Suppressor macrophage treated with lipopolysaccharide for 4 hours (primary cell): ENCODE measurements at regions not wholly inside any gene's neighbourhood (a gene's known extent, or its start where the extent isn't known, plus 50 kb on each side); places are given as distances from the start of the nearest gene placed in this dataset.
"Not testable (repeated sequence)": the region's sequence is repeated elsewhere in the genome, so short reads cannot be mapped to it uniquely, and the experiment has no call there.

Experiments used
- DNase-seq: peaks from one replicate; pipeline ENCODE4 v3.0.0-alpha.2; 2020

DNA sequence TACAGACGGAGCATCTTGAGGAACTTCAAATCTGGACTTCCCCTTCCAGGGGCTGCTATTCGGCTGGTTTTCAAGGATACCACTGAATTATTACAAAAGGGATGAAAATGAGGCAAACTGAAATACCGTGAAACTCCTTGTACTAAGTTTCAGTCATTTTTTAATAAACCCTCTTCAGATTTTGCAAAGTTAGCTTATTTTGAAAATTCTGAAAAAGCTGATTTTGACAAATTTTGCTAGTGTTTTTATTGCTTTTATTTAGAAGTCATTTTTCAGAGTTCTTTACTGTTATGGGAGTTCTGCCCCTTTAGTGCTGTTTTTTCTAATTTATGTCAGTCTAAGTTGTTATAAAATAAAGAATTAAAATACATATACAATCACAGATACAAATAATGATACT is 390.4 kb upstream of the VRK2 start:
- no peak for DNase-seq

DNA sequence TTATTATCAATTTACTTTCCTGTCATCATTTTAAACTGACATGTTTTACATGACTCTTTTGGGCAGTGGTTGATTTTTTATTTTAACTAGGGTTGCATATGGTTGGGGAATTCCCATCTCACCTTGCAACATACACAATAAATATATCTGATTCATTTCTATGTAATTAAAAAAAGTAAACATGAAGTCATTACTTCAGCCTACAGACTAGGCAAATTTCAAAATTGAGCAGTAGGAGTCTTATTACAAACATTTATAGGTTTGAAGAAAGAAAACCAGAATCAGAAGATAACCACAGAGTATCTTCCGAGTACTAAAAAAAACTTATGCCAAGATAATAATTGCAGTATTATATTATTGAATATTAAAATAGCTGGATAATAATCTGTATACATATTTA is 377.0 kb upstream of the VRK2 start:
- DNase-seq, result no peak

- DNase-seq, result no peak
Measured at GRCh38 chr2:57674025-57674424, 372.6 kb upstream of the VRK2 start.

DNA sequence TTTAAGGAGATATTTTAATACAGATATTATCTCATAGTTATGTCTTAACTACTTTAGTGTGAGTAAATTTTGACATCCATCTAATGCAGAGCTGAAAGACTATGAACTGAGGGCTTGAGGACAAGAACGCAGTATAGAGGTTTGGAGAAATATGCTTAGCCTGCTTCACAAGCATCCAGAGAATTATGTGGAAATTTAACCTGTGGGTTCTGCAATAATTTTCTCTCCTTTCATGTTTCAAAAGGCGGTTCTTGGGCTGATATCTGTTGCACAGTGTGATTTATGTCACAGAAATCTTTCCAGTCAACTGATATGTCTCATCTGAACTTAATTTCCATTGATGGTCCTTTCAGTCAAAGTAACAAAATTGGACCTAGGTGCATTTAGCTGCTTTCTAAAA is 371.9 kb upstream of the VRK2 start:
- DNase-seq, result no peak

DNA sequence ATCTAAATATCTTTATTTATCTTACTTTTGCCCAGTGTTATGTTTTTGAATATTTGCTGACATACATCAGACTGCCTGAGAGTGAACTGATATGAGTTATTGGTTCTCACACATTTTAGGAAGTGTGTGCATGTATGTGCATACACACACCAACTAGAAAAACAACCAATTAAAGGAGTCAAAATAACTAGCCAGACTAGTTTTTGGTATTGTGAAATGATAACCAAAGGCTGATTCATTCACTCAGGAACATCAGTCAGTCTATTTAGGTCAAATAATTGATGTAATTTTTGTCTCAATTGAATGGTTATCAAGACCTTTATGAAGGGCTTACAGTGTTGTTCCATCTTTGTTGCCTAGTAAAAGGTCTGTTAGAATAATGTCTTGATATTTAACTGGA is 369.3 kb upstream of the VRK2 start:
- DNase-seq, result no peak

DNA sequence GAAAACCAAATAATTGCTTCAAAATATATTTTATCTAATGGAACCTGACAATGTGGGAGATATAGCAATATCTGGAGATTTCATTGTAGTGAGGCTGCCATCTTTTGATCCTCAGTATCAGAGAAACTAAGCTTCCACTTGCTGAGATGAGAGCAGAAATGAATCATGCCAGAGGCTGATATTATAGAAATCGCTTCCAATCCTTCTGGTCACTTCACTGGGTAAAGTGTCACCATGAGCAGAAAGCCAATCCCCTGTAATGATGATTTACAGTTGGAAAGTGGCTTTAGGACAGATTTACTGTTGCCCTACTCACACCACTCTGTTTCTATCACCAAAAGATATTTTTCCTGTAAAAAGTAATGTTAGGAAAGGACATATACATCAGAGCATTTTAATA is 365.0 kb upstream of the VRK2 start:
- DNase-seq, result no peak

DNA sequence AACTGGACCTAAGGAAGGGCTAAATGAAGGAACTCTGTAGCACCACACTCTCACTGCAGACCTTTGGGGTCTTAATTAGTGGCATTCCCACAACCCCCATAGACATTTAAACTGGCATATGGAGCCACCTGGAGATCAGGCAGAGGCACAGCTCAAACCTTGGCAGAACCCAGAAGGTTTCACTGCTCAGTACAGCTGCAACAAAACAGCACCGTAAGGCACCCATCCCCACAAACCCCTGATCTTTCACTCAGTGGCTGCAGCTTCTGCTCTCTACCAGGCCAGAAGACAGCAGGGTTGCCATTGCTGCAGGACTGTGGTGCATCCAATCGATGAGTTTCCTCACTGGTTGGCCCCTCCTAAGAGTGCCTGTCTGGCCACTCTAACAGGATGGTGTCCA is 361.6 kb upstream of the VRK2 start:
- DNase-seq, result no peak

- no peak for DNase-seq
Measured at GRCh38 chr2:57692395-57692794, 354.2 kb upstream of the VRK2 start.

DNA sequence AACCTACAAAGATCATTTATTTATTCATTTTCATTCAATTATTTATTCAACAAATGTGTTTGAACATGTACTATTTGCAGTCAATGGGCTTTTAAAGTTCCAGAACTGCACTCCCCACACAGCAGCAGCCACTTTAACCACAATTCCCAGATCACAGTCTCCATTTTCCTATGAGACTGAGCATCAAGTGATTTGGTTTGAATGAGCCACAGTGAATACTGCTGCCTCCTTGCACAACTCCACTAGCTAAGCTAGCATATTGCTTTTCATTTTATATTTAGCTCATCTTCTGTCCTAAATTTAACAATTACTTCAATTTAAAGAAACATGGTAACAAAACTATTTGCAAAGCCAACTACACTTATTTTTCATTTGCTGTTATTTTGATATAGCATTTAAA is 353.4 kb upstream of the VRK2 start:
- DNase-seq, result no peak

DNA sequence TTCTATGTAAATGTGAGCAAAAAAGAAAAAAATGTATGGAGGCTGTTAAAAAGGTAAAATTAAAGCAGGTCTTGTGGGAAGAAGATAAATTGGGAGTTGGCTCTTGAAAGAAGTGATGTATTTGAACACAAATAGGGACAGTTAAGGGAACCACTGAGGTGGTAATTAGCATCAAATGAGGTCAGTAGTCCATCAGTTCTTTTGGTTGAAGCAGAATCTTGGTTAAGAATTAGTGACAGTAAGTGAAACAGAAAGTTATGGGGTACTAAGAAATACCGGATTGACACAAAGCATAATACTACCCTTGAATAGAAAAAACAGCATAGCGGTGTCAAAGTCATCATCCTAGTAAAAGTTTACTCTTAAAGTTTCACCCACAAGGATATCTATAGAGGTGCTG is 352.6 kb upstream of the VRK2 start:
- DNase-seq, result no peak

DNA sequence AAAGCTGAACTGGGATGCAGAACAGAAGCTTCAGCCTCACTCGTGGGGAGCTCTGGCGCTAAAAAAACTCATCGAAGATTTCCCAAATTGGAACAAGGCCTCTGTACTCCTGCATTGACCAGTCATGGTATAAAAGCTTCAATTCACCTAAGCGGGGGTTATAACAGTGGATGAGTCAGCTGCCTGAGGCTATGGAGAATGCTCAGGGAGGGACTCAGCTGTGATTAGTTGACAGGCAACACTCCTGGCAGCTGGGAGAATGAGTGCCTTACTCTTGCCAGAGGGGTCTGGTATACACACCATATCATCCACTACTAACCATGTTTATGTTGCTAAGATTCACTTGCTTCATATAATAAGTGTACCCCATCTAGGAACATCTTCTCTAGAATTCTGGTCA is 350.6 kb upstream of the VRK2 start:
- no peak for DNase-seq

DNA sequence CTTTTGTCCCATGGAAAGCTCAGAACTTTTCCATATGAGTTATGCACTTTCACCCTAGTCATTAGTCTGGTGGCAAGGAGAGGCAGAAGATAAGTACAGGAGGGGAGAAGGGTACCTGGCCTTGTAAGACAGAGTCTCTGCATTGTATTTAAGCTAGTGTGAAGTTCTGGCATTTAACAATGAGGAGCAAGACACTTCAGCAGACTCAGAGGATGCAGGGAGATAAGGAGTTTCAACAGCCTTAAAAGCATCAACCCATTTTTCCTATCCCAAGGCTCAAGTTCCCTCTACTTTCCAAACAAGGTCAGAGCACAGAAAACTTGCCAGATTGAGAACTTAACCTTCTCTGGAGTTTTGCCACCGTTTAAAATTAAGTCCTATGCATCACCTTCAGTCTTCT is 348.2 kb upstream of the VRK2 start:
- no peak for DNase-seq

DNA sequence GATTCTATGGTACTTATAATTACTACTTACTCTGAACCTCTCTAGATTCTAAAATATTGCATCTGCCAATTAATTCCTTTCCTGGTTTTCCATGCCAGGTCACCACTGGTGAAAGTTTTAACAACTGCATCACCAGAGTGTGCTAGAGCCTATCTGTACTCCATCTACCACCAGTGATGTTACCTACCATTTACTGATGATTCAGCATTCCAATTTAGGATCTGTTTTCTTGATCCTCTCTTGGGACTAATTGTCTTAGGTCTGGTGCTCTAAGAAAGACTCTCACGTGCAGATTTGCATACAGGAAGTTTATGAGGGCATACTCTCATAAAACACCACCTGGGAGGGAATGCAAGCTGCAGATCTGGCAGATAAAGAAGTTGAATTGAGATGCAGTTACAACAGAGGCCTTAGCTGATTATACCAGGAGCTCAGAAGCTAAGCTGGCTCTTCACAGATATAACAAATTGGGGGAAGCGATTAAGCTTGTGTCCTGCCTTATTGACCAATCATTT is 347.6 kb upstream of the VRK2 start:
- DNase-seq, result no peak

DNA sequence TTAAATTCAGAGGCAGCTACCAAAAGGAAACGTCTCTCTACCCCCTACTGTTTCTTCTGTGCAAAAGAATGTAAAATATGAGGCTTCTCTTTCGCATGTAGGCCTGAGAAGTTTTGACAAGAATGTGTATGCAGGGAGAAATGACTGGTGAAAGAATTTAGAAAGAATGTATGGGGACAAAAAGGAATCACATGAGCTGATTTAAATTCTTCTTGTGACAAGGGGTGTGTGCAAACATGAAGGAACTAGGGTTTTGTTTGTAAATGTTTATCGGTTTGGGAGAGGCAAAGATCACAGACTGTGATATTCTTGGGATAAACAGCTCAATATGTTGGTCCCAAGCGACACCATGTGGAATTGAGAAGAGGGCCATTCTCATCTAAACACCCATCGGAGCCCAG is 345.2 kb upstream of the VRK2 start:
- no peak for DNase-seq

- no peak for DNase-seq
Measured at GRCh38 chr2:57703407-57703806, 343.2 kb upstream of the VRK2 start.

- not testable (repeated sequence) for DNase-seq
Measured at GRCh38 chr2:57707794-57708193, 338.8 kb upstream of the VRK2 start.

- DNase-seq, result no peak
Measured at GRCh38 chr2:57711991-57712390, 334.6 kb upstream of the VRK2 start.

GRCh38 chr2:57720728-57721627 is 325.6 kb upstream of the VRK2 start:
- peak; percentile 59 for DNase-seq

DNA sequence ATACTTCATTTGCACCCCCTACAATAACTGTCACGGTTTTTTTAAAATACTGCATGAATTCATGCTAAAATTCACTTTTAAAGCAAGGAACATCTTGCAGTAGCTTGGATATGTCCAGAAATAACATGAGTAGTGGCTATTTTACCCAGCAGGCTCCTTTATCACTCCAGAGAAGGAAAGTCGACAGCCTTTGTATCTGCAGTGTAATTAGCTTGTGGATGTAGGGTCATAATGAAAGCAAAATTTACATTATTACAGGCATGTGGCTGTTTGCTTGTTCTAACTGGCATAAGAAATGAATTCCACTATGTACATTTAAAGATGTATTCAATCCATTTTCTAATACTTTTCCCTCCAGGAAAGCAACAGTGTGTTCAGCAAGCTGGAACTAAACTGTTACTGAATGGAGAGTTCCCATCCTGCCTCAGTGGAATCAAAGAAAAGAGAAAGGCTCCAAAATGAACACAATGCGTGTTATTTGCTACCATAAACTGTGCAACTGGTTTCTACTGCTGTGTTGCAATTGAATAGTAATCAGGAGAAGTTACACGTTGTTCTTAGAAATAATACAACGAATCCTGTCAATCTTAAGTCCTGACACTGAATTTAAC is 321.2 kb upstream of the VRK2 start:
- DNase-seq, result no peak

GRCh38 chr2:57726294-57726693 is 320.3 kb upstream of the VRK2 start:
- peak; percentile 4 for DNase-seq

DNA sequence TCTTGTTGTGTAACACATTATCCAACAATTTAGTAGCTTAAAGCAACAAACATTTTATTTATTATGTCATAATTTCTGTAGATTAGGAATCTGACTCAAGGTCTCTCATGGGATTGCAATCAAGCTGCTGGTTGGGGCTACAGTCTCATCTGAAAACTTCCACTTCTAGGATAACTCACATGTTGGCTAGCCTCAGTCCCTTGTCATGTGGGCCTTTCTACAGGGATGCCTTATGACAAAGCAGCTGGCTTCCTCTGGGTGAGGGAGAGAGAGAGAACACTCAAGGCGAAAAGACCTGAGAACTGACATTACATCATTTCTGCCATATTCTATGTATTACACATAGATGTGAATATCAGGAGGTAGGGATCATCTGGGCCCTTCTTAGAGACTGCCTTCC is 317.9 kb upstream of the VRK2 start:
- DNase-seq, result no peak

- no peak for DNase-seq
Measured at GRCh38 chr2:57733956-57734355, 312.6 kb upstream of the VRK2 start.

DNA sequence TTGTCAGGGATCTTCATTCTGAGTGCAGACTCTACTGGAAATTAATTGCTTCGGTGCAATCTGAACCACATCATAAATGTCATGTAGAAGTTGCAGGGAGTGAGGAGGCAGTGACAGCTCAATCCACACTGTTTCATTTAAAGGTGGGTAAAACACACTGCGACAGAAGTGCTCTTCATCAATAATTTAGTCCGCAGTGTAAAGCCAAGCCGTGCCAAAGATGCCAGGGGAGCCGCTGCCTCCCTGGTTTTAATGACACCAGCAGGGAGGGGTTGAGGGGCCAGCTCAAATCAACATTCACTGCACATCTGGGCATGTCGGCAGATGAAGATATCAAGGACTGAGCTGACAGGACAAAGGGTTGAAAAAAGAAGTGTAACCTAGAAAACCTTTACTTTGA is 305.7 kb upstream of the VRK2 start:
- DNase-seq, result no peak

DNA sequence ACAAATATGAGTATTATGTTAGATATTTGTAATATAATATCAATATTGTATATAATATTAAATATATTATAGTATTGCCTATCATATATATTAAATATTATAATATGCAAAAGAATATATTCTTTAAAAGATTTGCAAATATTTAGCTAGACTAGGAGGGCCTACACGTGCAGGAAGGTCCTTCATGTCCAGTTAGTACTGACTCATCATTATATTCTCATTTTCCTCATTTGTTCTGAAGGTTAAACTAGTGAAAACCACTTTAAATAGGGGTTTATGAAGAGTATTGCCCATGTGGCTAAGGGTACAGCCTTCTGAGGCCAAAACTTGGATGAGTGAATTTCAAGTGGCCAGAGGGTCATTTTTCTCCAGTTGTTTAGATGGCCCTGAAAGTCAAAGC is 293.0 kb upstream of the VRK2 start:
- no peak for DNase-seq

GRCh38 chr2:57758686-57759085 is 287.9 kb upstream of the VRK2 start:
- DNase-seq, result no peak
